ENCODE measurements at regions not wholly inside any gene's neighbourhood (a gene's known extent, or its start where the extent isn't known, plus 50 kb on each side); places are given as distances from the start of the nearest gene placed in this dataset.
"Not testable (repeated sequence)": the region's sequence is repeated elsewhere in the genome, so short reads cannot be mapped to it uniquely, and the experiment has no call there.

- no peak overlapping the region for H3K27ac ChIP-seq
- TF ChIP-seq CTCF (IDR thresholded peaks at IDR 0.05) = no peak
- no peak for TF ChIP-seq ZFX (IDR thresholded peaks at IDR 0.05; ENCODE audit: borderline replicate concordance)
Observed at GRCh38 chr18:1438458-1438910, 533.8 kb downstream of the ADCYAP1 start.

- TF ChIP-seq CTCF (IDR thresholded peaks at IDR 0.05) (no peak), ZFX (IDR thresholded peaks at IDR 0.05; ENCODE audit: borderline replicate concordance) (no peak)
- H3K27ac ChIP-seq = no peak overlapping the region
Observed at GRCh38 chr18:1438967-1439366, 534.3 kb downstream of the ADCYAP1 start.

GRCh38 chr18:1444062-1444461 lies 539.4 kb downstream of the ADCYAP1 start:
- not testable (repeated sequence) for H3K27ac ChIP-seq

- TF ChIP-seq ZFX (IDR thresholded peaks at IDR 0.05; ENCODE audit: borderline replicate concordance) (no peak), CTCF (IDR thresholded peaks at IDR 0.05) (no peak)
- H3K27ac ChIP-seq = no peak overlapping the region
Observed at GRCh38 chr18:1446765-1447164, 542.1 kb downstream of the ADCYAP1 start.

GRCh38 chr18:1452821-1453220 lies 548.1 kb downstream of the ADCYAP1 start:
- H3K27ac ChIP-seq = no peak overlapping the region
- TF ChIP-seq ZFX (IDR thresholded peaks at IDR 0.05; ENCODE audit: borderline replicate concordance) (no peak), CTCF (IDR thresholded peaks at IDR 0.05) (no peak)

GRCh38 chr18:1455605-1456004 lies 550.9 kb downstream of the ADCYAP1 start:
- no peak for TF ChIP-seq CTCF (IDR thresholded peaks at IDR 0.05)
- TF ChIP-seq ZFX (IDR thresholded peaks at IDR 0.05; ENCODE audit: borderline replicate concordance) = no peak
- no peak overlapping the region for H3K27ac ChIP-seq

GRCh38 chr18:1458547-1458946 lies 553.9 kb downstream of the ADCYAP1 start:
- H3K27ac ChIP-seq = no peak overlapping the region
- TF ChIP-seq CTCF (IDR thresholded peaks at IDR 0.05) = no peak
- no peak for TF ChIP-seq ZFX (IDR thresholded peaks at IDR 0.05; ENCODE audit: borderline replicate concordance)

- H3K27ac ChIP-seq = no peak overlapping the region
- TF ChIP-seq ZFX (IDR thresholded peaks at IDR 0.05; ENCODE audit: borderline replicate concordance) = no peak
Observed at GRCh38 chr18:1463981-1464380, 559.3 kb downstream of the ADCYAP1 start.

Measured in 22Rv1 (cell line).